ENCODE measurements at regions not wholly inside any gene's neighbourhood (a gene's known extent, or its start where the extent isn't known, plus 50 kb on each side); places are given as distances from the start of the nearest gene placed in this dataset.
A peak's percentile ranks its signal among the peaks of the same experiment; 100 is the strongest.

DNA sequence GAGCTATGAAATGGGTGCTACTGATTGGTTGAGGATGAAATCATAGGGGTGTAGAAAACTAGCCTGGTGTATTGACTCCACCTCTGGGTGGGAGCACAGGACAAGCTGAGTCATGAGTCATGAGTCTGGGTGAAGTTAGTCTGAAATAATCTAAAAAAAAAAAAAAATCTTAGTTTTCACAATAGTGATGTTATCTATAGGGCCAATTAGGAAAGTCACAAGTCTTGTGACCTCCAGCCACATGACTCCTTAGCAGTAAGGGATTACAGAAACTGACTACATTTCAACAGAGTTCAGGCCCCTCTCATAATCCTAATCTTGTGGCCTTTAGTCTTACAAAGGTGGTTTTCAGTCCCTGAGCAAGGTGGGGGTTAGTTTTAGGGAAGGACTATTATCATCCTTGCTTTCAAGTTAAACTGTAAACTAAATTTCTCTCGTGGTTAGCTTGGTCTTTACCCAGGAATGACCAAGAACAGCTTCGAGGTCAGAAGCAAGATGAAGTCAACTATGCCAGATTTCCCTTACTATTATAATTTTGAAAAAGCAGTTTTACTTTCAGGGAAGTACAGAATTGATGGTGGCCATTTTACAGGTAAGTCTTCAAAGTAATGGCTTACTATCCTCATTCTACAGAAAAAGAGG lies 338.0 kb upstream of the GYPC start:
- DNase-seq (ENCODE audit: low spot score), result no peak

DNA sequence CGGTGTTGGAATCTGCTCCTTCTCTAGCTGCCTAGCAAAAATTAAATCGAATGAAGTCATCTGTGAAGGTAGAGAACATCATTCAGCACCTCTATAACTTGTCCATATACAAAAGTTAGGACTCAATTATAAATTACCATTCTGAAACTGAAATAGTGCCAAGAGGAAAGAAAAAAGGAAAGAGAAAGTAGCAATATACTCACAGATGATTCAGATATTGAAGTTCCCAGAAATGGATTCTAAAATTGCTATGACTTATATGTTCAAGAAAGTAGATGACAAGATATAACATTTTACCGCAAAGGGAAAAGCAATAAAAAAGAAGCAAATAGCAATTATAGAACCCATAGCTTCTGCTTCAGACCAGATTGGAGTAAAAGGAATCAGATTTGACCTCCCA lies 333.6 kb upstream of the GYPC start:
- DNase-seq (ENCODE audit: low spot score), result no peak

DNA sequence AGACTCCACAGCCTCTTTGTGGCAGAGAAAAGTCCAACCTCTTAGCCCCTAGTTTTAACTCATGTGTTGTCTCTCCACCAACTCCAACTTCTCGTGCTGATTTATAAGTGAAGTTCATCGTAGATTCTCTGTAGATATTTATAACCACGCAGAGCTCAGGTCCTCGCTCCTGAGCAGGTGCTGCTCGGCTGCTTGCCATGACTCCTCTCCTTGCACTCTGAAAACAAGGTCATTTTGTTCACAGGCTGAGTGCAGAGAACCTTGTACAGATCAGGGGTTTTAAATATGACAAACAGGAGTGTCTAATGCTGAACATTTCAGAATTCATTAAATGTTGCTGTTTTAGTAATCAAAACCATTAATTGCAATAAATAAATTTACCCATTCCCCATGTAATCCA lies 330.8 kb upstream of the GYPC start:
- no peak for DNase-seq (ENCODE audit: low spot score)

DNA sequence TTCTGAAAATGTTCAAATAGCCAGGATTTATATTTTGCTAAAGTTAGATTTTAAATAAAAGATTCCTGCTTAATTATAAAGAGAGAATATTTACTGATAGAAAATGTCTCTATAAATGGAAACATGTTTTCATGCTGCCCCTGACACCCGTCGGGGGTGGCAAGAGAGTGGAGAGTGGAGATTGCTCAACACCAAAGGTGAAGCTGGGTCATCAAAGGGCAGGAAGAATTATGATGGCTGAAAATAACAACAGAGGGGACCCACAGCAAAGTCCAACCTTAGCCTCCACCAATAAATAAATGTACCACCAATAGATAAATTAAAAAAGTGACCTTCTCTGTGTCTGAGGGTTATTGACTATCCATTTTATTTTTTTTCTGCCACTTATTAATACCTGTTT lies 326.8 kb upstream of the GYPC start:
- no peak for DNase-seq (ENCODE audit: low spot score)

- DNase-seq (ENCODE audit: low spot score), result no peak
These were observed 313.5 kb upstream of the GYPC start for GRCh38 chr2:126342457-126342856.

GRCh38 chr2:126343136-126343535 lies 312.8 kb upstream of the GYPC start:
- no peak for DNase-seq (ENCODE audit: low spot score)

- no peak for DNase-seq (ENCODE audit: low spot score)
These were observed 311.5 kb upstream of the GYPC start for GRCh38 chr2:126344493-126344892.

DNA sequence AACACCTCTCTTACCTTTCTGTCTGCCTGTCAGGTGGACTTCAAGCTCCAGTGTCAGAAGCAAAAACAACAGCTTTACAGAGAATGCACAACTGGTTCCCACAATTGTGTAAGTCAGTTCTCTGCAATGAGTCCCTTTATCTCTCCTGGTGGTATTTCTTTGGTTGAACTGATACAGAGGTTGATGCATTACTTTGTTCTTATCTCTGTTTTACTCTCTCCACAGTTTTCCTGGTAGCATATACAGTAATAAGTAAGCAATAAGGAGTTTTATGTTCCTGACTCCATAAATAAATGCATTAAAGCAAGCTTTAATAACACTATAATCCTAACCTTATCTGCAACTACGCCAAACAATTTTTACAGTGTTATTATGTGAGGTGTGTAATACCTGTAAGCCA lies 310.3 kb upstream of the GYPC start:
- no peak for DNase-seq (ENCODE audit: low spot score)

- DNase-seq (ENCODE audit: low spot score), result no peak
These were observed 299.3 kb upstream of the GYPC start for GRCh38 chr2:126356631-126357030.

- no peak for DNase-seq (ENCODE audit: low spot score)
These were observed 297.8 kb upstream of the GYPC start for GRCh38 chr2:126358122-126358521.

DNA sequence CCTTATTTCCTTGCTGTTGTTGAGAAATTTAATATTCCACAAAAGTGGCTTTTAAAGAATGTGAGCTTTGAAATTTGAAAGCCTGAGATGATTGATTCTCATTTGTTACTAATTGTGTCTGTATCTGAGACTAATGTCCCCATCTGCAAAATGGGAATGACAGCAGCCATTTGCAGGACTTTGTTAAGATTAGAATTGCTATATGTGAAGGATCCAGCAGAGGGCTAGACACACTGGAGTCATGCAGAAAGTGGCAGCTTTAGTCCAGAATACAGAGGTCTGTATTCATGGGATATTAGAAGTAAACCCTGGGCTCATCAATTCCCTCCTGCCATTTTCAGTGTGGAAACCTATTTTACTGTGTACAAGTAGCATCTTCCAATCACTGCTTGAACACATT lies 296.5 kb upstream of the GYPC start:
- no peak for DNase-seq (ENCODE audit: low spot score)

GRCh38 chr2:126367361-126367760 lies 288.6 kb upstream of the GYPC start:
- DNase-seq (ENCODE audit: low spot score), result no peak

DNA sequence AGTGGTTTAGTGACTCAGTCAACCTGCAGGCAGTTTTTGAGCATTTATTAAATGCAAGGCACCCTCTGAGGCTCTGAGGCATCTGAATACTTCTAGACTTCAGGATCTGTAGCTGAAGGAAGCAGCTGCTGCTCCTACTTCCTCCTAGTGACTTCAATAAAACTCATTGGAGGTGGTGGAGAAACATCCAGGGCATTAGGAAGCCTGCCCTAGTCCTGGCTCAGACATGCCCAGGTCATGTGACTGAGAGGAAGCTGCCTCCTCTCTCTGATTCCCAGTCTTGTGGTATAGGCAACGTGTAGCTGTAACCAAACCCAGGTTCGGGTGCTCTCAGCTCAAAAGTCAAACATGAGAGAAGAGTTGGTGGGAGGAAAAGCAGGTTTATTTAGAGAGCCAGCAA lies 287.2 kb upstream of the GYPC start:
- DNase-seq (ENCODE audit: low spot score), result no peak

DNA sequence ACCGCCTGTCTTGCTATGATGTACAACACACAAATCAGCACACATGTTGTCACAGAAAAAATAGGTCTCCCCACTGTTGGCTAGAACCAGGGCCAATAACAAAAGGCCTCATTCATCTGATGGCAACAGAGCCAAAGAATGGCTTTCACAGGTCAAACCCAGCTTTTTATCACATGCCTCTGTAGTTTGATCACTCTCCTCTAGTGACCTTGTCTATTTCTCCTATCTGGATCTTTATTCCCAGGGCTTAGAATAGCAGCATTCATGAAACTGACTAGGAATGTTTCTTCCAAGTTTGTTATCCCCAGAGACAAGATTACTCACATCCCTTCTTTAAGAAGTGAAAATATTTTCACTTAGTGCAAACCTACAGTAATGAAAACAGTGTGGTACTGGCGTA lies 285.8 kb upstream of the GYPC start:
- peak; percentile 33 for DNase-seq (ENCODE audit: low spot score)

- DNase-seq (ENCODE audit: low spot score), result no peak
These were observed 283.6 kb upstream of the GYPC start for GRCh38 chr2:126372406-126372805.

GRCh38 chr2:126378176-126378575 lies 277.8 kb upstream of the GYPC start:
- DNase-seq (ENCODE audit: low spot score), result no peak

DNA sequence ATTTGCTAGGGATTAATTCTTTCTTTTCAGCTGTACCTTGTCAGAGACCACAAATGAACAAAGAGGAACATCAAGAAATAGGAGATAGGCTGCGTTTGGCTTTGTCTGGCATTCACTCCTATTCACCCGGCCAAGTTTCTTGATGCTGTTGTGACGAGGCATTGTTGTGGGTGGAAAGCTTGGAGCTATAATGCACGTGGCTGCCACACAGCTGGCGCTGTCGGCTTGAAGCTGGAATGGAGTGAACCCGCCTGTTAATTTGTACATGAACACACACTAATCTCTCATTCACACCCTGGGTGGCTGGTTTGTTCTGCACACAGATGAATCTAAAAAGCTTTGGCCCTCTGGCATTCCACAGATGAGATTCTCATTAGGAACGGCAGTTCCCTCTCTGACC lies 274.9 kb upstream of the GYPC start:
- DNase-seq (ENCODE audit: low spot score), result no peak

DNA sequence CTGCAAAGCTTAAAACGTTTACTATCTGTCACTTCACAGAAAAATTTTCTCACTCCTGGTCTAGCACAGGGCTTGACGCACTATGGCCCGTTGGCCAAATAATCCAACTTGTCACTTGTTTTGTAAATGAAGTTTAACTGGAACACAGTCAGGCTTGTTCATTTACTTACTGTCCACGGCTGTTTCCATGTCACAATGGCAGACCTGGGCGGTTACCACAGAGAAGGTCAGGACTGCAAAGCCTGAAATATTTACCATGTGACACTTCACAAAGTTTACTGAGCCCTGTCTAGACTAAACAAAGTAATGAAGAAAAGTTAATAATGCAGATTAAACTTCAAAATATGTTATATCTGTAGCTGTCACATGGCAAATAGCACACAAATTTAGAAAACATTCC lies 273.0 kb upstream of the GYPC start:
- DNase-seq (ENCODE audit: low spot score), result no peak

DNA sequence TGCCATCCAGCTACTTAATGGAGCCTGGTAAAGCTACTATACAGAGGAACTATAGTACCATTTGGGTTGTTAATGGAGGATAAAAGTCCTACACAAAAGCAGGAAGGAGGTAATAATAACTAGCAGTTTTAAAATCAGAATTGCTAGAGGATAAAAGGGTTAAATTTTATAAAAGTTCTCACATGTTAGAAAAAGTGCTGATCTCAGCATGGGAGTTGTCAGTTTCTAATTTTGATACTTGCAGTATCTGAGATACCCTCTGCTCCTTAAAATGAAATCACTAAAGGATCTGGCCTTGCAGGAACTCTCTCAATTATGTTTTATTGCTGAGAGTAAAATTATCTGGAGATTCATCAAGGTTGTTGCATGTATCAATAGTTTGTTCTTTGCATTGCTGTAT lies 272.2 kb upstream of the GYPC start:
- DNase-seq (ENCODE audit: low spot score), result no peak

DNA sequence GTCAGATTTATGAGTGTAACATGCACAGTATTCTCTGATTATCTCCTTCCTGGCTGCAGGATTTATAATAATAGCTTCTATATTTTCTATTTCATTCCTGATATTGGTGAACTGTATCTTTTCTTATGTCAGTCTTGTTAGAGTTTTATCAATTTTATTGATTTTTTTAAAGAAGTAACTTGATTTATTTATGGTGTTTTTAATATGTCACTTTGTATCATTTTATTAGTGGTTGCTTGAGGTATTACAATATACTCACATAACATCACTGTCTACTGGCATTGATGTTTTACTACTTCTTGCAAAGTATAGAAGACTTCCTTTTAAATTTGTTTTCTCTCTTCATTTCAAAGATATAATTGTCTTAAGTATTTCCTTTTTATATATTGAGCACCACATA lies 270.5 kb upstream of the GYPC start:
- no peak for DNase-seq (ENCODE audit: low spot score)

DNA sequence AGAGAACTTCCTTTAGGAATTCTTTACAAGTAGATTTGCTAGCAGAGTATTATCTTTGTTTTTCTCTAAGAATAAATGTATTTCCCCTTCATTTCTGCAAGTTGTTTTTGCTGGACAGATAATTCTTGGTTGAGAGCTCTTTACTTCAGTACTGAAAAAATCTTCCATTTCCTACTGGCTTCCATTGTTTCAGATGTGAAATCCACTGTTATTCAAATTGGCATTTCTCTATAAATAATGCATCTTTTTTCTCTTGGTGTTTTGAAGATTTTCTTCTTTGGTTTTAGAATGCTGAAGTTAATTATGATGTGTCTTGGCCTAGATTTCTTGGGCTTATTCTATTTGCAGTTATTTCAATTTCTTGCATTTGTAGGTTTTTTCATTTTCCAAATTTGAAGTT lies 270.0 kb upstream of the GYPC start:
- no peak for DNase-seq (ENCODE audit: low spot score)

GRCh38 chr2:126389446-126389845 lies 266.5 kb upstream of the GYPC start:
- DNase-seq (ENCODE audit: low spot score), result no peak

DNA sequence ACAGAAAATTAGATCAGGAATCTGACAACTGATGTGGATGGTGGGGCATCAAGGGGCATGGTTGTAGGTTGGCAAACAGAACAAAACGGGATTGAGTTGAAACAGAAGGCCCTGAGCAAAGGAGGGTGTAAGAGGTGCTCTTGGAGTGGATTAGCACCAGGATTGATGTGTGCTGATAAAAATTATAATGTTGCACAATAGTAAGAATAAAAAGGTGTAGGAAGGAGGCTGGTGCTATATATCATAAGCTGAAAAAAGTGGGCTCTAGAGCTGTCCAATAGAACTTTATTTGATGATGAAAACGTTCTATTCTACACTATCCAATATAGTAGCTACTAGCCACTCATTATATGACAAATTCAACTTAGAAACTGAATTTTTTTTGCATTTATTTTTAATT lies 263.1 kb upstream of the GYPC start:
- DNase-seq (ENCODE audit: low spot score), result no peak

DNA sequence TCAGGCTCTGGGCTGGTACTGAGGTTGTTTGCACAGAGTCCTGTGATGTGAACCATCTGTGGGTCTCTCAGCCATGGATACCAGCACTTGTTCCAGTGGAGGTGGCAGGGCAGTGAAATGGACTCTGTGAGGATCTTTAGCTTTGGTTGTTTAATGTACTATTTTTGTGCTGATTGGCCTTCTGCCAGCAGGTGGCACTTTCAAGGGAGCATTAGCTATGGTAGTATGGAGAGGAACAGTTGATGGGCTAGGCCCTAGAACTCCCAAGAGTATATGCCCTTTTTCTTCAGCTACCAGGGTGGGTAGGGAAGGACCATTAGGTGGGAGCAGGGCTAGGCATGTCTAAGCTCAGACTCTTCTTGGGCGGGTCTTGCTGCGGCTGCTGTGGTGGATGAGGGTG lies 257.0 kb upstream of the GYPC start:
- peak; percentile 2 for DNase-seq (ENCODE audit: low spot score)

All from SW480 (cell line).